Stimulated activated CD4-positive, alpha-beta T cell treated with anti-CD3 and anti-CD28 coated beads, Interleukin-4, amount 100 ng/mL, for 48 hours (primary cell): ENCODE measurements at regions not wholly inside any gene's neighbourhood (a gene's known extent, or its start where the extent isn't known, plus 50 kb on each side); places are given as distances from the start of the nearest gene placed in this dataset.

Experiments used
- DNase-seq, 2 donors: peaks; one replicate each; pipeline ENCODE4 v3.0.0-alpha.2; 2020; ENCODE audit warnings: low read depth in 2 of 2

DNA sequence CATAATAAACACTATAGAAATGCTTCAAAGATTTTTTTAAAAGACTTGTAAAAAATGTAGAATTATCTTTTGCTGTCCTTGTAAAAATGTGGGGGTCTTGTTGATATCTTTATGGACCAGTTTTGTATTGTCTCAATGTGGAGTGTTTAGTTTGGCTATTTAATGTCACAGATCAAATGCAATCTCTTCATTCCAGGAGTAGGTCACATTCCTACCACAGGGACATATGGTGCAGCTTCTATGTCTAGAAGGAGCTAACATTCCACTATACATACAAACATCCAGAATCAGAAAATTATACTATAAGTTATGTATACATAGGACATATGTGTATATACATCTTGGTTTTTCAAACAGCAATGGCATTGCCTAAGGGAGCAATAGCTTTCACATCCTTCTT is 345.7 kb downstream of the BMP4 start:
- no peak for DNase-seq

GRCh38 chr14:53609009-53609408 is 347.6 kb downstream of the BMP4 start:
- DNase-seq = no peak

GRCh38 chr14:53608369-53608768 is 348.3 kb downstream of the BMP4 start:
- no peak for DNase-seq

DNA sequence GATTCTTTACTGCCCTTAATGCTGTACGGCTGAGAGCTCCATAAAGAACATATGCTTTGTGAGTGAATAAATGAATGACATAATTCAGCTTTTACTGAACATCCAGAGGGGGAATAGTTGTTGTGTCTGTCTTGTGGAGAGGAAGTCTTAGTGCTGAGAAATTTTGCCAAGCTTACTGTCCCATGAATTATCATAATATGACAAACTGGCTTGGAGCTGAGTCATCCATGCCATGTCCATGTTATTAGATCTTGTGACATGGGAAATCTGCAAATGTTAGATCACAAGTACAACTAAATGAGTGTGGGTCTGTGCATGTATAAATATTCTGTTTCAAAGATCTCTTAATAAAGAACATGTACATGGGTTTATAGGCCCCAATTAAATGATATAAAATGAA is 350.4 kb downstream of the BMP4 start:
- DNase-seq = no peak

DNA sequence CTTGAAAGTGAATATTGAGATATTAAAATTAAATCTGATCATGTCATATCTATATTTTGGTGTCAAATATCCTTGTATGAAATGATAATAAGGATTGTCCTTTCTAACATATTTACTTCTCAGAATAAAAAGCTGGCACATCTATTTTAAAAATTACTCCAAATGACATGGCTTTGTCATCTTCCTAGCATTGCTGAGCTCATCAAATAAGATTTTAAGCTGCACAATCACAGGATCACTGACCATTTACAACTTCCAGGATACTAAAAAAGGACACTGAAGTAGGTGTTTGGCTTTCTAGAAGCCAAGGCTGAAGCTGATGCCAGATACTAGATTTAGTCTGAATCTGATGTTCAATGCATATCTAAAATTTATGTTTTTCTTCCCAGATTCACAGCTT is 351.1 kb downstream of the BMP4 start:
- no peak for DNase-seq

- DNase-seq = no peak
These were observed 352.6 kb downstream of the BMP4 start for GRCh38 chr14:53603994-53604393.

GRCh38 chr14:53601409-53601808 is 355.2 kb downstream of the BMP4 start:
- no peak for DNase-seq

DNA sequence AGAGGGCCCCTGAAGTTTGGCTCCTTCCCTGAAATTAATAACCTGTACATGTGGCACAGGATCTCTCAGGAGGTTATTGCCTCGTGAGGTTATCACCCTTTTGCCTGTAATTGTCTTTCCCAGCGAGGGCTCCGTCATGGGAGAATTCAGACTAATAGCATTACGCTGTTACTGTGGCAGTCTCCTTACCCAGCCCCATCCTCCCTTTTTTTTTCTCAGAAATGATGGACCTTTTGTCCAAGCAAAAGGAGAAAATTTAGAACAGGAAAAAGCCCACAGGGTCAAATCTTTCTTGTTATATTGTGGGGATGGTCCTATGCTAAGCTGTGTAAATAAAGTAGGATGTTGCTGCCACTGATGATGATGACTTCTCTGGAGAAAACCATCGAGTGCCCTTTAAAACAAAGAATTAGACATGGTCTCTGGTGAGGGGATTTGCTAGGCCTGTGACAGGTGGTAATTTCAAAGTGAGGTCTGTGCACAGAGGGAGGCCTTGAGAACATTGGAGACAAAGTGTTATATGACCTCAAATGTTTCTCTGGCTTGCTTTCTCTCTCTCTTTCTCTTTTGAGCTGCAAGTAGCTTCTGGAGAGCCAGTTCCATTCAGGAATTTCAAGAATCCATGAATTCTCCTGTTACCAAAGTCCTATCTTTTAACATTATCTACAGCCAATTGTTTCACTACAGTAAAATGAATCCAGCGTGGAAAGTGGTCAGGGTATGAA is 357.2 kb downstream of the BMP4 start:
- no peak for DNase-seq

GRCh38 chr14:53596853-53597525 is 359.6 kb downstream of the BMP4 start:
- no peak for DNase-seq

DNA sequence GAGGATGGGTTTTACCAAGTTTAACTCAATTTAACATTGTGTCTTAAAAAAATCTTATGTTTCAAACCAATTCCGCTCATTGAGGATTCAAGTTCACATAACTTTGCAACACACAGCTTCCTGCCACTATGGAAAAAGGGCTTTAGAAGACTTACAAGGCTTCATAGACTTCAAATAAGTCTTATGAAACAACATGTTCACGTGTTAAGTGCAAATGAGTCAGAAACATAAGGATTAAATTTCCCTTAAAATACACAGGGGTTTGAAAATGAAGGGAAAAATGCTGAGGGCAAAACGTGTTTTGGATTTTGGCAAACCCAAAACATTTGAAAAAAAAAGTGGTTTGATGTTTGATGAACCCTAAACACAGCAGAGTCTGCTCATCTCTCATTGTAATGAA is 364.8 kb downstream of the BMP4 start:
- no peak for DNase-seq

DNA sequence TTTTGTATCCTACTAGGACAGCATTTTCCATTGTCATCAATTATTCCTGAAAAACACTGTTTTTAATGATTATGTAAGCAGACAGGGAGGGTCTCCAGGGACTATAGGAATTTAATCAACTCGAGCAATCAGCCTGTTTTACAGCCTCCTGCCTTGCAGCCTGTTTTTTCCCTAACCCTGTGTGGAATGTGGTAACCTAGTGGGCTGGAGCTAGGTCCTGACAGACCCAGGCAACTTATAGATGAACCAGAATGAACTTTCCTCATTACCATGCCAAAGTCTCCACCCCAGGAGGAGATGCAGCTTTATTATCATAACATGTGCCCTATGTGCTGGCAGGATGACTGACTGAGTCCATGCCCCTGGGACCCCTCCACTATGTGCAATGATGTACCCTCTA is 375.1 kb downstream of the BMP4 start:
- no peak for DNase-seq

DNA sequence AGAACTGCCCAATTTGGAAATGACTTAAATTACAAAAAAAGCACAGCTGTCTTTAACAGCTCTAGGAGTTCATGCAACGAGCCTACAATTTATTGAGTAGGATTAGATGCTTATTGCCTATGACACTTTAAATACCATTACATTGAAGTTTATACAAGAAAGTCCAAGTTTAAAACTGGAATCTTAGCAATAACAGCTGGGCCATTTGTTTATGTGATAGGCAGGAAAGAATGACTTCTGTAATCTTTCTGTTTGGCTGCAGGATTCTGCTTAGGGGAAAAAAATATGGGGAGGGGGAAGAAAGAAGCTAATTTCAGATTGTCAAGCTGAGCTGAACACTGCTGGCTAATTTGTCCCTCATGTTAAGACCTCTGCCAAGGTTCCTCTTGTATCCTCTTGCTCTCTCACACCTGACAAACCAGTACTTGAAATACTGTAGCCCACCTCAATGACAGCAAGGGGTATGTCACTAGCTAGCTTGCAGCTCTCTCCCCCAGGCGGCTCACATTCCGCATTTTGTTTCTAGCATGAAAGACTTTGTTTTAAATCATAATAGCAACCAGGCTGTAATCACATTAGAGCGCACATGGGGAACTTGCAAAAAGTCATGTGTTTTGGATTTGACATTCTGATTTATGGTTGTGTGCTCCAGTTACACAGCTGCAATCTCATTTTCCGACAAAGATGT is 384.8 kb downstream of the BMP4 start:
- no peak for DNase-seq

GRCh38 chr14:53570411-53571387 is 385.9 kb downstream of the BMP4 start:
- DNase-seq = no peak

DNA sequence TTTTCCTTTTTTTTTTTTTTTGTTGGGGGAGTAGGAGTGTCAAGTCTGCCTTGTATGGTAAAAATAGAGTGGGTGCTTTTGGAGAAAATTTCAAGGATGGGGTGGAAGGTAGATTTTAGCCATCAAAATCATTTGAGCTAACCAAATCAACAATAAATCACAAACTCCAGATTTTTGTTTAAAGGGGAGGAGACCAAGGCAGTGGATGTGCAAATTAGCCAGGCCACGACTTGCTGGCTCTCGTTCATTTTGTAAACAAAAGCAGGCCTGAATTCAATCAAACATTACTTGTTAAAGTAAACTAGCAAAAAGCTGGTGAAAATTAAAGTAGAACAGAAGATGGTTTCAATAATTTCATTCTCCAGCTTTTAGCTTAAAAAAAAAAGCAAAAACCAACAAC is 387.2 kb downstream of the BMP4 start:
- no peak for DNase-seq

DNA sequence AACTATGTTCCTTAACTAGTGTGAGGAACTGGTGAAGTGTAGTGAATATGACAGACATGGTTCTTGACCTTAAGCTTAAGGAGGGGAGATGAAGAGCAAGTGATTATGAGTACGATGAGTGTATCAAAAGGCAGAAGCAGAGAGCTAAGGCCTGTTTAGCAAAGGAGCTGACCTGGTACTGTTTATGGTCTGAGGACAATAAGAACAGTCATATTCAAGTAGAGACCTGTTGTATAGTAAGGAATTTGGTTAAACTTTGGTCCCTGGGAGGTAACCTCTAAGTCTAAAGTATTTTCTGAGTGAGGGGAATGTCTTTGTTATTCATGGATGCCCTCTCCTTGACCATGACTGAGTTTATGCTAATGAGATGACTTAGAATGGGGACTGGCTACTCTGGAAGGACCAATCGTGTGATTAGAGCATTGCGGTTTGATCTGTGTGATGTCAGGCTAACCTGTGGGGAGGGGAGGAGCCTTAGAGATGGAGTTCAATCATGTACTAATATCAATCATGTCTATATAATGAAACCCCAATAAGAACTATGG is 389.3 kb downstream of the BMP4 start:
- DNase-seq = no peak

GRCh38 chr14:53564870-53565269 is 391.8 kb downstream of the BMP4 start:
- DNase-seq = no peak

DNA sequence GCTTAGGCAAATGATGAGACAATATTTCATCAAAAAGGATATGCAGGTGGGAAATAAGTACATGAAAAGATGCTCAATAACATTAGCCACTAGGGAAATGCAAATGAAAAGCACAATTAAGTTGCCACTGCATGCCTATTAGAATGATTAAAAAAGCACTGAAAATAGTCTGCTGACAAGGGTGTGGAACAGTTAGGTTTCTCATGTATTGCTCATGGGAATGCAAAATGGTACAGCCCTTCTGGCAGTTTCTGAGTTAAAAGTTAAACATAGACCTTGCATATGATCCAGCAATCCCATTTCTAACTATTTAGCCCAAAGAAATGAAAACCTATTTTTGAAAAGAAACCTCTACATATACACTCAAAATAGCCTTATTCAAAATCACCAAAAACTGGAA is 393.0 kb downstream of the BMP4 start:
- DNase-seq = no peak

DNA sequence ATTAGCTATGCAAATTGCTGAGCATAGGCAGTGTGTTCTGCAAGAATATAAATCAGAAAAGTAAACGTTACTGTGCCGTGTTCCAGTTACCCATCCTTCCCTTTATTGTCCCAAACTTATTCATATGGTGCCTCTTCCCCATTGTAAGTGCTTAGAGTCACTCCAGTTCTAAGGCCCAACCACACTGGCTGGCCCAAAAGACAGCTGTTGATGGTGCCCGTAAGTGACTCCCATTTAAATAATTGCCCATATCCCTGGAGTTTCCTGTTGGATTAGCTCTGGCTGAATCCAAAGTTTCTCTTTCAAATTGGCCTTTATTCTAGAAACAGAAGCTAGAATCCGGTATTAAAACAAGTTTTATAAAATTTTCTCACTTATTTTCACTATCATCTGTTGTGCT is 400.1 kb upstream of the DDHD1 start:
- no peak for DNase-seq

- DNase-seq = no peak
These were observed 398.7 kb upstream of the DDHD1 start for GRCh38 chr14:53551862-53552261.

DNA sequence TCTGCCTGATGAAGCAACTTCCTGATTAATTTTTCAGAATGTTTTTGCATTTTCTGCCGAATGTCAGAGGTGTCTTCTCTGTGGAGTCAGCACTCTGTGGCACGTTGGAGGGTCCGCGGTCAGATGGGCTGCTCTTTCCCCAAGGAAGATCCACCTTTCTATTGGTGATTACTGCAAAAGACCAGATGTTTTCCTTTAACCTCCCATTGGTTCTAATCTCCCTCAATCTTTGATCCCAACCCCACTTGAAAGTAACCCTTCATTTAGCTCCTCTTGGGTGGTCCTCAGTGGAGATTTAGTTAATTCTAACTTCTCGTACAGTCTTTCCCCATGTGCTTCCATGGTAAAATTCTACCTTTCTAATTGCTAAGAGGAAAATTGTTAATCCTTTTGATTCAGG is 397.7 kb upstream of the DDHD1 start:
- no peak for DNase-seq

DNA sequence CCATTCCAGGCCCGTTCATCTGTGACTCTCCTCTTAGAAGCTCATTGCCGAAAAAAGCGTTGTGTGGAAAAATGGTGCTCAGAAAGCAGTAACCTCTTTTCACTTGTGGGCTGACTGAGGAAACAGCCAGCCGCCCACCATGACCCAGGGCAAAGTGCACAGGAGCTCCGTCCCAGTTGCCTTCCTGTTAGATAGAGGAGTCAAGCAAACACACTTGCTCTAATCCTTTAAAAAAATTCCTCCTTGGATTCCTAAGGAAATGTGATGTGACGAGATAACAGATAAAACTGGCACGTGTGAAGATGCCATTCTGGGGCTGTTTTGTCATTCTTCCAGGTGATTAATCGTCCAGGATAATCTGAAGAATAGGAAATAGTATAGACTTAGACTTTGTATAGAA is 396.8 kb upstream of the DDHD1 start:
- DNase-seq = no peak

DNA sequence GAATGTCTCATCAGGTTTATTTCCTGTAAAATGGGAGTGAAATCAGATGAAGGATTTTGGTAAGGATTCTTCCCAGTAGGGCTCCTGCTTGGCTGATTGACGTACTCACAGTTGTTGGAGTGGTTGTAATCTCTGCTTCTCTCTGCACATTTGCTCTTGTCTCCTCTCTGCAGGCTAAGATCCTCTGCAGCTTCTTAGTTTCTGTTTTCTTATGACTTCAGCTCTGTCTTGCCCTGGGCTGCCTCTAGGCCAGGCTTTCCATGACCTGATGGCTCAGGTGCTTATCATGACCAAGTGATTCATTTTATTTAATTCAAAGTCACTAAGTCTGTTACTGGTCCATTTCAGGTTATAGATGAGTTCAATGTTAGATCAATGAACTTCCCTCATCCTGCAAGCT is 394.5 kb upstream of the DDHD1 start:
- DNase-seq = no peak
